HG03159 (cell line): ENCODE measurements at regions not wholly inside any gene's neighbourhood (a gene's known extent, or its start where the extent isn't known, plus 50 kb on each side); places are given as distances from the start of the nearest gene placed in this dataset.

Experiments used
- ATAC-seq: cut with Tn5 transposase; IDR thresholded peaks from one replicate; pipeline ENCODE4 v1.9.1; 2021; ENCODE audit warnings: mild to moderate bottlenecking, moderate library complexity; ENCODE audit not compliant: unreplicated experiment

DNA sequence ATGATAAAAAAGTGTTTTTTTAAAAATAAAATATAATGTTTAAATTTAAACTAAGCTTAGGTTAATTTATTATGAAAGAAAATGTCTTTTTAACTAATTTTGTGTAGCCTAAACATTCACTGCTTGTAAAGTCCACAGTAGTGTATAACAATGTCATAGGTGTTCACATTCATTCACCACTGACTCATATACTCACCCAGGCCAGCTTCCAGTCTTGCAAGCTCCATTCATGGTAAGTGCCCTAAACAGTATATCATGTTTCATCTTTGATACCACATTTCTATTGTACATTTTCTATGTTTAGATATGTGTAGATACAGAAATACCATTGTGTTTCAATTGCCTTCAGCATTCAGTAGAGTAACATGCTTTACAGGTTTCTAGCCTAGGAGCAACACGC, 530.3 kb downstream of the EPHA5 start:
- no peak for ATAC-seq

DNA sequence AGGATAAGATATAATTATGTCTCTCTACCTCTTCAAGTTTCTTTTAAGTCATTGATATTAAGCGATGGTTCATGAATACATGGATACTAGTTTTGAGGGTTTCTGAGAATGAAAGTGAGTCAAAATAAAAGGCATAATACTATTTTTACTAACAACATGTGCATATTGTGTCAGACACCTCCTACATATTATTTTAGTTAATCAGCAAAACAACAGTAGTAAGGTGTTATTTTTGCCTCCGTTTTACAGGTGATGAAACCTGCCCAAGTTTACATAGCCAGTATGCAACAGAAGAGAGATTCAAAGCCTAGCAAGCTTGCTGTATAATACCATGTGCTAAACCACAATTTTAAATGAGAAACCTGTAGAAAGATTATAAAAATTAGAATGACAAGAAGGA, 544.1 kb downstream of the EPHA5 start:
- no peak for ATAC-seq

GRCh38 chr4:65120287-65120686, 550.0 kb downstream of the EPHA5 start:
- no peak for ATAC-seq

DNA sequence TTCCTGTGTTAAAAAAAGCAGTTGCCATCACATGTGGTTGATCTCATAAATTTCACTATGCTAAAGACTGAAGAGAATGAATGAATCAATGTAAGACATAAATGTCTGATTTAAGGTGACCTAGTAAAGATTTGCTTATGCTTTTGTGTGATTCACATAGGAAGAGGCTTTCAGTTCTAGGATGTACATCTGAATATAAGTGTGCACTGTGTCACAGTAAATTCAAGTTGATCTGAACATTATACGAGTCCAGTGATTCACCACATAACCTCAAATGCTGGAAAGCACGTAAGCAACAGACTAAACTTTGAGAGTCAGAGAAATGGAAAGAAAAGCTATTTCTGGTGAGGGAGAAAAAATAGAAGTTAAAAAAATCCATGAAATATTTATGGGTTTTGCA, 567.9 kb downstream of the EPHA5 start:
- no peak for ATAC-seq

DNA sequence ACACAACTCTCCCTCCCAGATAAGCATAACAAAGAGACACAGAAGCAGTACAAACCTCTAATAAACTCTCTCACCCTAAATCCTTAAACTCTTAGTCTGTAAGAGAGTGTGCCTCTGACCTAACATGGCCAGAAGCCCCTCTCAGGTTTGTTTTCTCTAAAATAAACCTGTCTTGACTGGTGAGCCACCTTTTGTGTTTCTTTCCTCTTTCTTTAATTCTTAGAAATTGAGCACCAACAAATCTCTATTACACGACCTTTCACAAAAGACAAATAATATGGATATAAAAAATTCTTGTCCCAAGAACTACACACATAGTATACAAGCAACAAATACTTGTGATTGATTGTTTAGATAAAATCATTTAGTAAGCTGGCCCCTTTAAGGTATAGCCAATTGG, 573.7 kb downstream of the EPHA5 start:
- no peak for ATAC-seq

DNA sequence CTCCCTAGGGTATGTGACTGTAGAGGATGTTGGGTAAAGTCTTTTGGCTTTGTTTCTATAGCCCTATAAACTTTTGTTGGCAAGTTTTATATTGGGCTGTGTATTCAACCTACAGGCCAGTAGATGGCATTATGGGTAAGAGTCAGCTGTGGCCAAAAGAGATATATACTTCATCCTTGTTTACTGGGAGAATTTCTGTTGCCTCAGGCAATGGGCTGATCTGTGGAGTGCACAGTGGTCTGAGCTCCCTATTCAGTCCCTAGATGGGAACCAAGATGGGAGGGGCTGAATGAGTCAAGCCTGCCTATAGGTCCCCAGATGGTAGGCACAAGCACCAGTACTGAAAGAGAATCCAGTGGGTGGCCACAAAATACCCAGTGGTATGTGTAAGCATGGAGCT, 580.6 kb downstream of the EPHA5 start:
- ATAC-seq: no peak

- ATAC-seq: no peak
Observed at GRCh38 chr4:65083076-65083475, 587.2 kb downstream of the EPHA5 start.

DNA sequence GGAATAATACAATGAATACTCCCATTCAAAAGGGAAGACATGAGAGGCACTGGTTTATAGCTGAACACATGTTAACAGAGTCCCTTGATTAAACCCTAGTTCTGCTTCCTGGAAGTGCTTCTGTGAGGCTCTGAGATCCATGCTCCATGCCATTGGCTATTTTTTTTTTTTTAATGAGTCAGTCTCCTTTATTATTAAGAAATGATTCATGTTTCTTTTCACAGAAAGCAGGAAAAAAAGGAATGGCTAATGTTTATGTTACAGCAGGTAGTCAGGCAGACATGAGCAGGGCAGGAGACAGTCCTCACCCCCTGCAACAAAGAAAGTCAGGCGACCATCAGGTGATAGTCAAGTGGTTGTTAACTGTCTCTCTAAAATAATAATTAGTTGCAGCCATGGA, 598.7 kb downstream of the EPHA5 start:
- ATAC-seq: no peak

DNA sequence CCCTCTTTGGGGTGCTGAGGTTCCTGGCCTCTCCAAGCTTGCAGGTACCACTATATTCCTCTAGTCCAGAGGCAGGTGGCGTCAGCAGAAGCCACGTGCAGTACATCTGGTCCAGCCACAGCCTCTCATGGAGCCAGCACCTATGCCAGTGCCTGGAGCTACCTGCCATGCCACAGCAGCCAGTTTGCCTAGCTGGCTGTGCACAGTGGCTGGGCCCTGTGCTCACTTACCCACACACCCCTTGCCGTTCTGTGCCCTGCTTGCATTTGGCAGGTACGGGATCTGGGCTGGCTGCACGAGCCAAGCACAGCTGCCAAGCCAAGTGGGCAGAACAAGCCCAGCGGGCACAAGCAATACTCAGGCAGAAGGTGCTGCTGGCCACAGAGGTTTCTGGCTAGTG, 601.1 kb downstream of the EPHA5 start:
- ATAC-seq: no peak

- no peak for ATAC-seq
Observed at GRCh38 chr4:65066106-65066505, 604.2 kb downstream of the EPHA5 start.

- no peak for ATAC-seq
Observed at GRCh38 chr4:65063601-65064000, 606.7 kb downstream of the EPHA5 start.

DNA sequence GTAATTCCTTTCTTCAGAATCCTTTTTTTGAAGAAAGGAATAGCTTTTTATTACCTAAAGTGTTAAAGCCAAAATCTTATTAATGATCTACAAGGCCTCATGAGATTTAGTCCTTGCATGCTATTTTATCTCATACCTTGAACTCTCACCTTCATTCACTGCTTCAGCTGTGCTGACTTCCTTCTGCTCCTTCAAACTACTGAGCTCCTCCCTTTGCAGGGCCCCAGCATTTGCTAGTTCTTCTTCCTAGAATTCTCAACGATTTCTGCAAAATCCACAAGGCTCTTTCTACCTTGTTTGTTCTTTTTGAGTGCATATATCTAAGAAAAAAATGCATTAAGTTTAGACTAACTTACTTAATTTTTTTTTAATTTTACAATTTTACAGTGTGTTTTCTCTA, 619.5 kb downstream of the EPHA5 start:
- no peak for ATAC-seq

- ATAC-seq: no peak
Observed at GRCh38 chr4:65046192-65047133, 623.8 kb downstream of the EPHA5 start.

- ATAC-seq: no peak
Observed at GRCh38 chr4:65033899-65034298, 624.6 kb upstream of the TECRL start.

DNA sequence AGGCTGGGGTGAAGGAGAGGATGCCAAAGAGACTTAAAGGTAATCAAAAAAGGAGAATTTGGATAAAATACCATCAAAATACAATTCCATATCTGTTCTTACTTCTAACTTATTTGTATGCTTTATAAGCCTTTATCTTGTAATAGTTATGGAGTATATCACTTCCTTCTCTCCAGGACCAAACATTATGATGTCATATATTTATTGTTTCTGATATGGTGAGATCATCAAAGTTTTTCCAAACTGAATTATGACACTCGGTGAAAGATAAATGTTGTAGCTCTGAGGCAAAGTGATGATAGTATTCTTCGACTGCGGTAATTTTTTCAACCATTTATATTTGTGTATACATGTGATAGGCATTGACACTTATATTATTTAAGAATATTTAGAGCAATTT, 619.3 kb upstream of the TECRL start:
- no peak for ATAC-seq

DNA sequence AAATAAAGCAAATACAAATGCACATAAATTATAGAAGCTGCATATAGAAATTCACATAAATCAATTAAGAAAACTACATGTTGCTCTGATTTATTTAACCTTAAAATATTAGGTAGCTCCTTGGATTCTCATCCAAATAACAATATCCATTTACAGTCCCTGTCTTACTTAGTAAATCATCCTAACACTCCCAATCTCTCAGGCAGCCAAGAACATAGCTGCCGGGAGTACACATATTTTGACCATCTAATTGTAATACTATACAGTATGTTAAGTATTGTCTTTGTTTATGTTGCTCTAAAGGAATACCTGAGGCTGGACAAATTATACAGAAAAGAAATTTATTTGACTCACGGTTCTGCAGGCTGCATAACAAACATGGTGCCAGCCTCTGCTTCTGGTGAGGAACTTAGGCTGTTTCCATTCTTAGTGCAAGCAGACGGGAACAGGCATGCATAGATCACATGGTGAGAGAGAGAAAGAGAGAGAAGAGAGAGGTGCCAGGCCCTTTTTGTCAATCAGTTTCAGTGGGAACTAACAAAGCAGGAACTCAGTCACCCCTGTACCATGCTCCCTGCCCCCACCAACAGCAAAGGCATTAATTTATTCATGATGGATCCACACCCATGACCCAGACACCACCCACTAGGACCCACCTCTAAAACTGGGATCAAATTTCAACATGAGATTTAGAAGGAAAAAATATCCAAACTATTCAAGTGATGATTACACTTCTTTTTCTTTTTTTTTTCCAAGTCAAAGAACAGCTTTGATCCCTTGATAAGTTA, 614.8 kb upstream of the TECRL start:
- no peak for ATAC-seq

DNA sequence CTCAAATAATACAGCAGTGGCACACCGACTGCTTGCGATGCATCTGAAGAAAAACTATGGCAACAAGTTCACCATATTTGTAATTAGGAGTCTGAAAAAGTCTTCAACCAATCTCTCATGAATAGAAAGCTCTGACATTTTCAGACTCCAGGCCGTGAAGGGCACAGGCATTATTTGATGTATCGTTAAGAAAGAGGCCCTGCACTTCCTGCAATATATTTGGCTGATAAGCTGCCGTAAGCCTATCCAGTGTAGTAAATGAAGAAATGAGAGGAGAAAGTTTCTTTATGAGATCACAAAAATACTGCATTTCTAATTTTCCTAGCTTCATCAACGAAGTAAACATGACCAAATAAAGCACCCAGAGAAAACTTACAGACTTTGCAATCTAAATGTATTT, 613.8 kb upstream of the TECRL start:
- no peak for ATAC-seq

- ATAC-seq: no peak
Observed at GRCh38 chr4:65021737-65022136, 612.5 kb upstream of the TECRL start.

DNA sequence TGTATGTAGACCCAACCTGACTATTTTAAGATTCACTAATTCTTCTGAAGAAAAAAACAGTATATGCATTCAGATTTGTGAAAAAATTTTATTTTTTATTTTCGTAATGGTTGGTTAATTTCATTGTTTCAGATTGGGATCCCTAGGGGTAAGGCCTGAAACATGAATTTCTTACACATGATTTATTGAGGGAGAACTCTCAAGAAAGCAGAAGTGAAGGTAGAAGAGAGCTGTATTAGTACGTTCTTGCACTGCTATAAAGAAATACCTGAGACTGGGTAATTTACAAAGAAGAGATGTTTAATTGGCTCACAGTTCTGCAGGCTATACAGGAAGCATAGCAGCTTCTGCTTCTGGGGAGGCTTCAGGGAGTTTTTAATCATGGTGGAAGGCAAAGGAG, 611.9 kb upstream of the TECRL start:
- ATAC-seq: no peak

DNA sequence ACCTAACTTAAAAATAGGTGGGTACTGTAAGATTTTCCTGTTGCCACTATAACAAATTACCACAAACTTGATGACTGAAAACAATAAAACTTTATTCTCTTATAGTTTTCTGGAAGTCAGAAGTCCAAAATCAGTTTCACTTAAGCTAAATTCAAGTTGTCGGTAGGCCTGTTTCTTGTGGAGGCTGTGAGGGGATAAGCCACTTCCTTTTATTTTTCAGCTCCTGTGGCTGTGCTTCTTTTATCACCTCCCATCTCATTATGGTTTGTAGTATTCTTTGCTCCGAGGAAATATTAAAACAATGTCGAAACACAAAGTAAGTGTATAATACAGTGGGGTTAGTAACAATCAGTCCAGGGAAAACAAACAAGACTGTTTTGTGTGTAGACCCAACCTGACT, 610.5 kb upstream of the TECRL start:
- no peak for ATAC-seq

GRCh38 chr4:65018313-65018712, 609.1 kb upstream of the TECRL start:
- ATAC-seq: no peak

DNA sequence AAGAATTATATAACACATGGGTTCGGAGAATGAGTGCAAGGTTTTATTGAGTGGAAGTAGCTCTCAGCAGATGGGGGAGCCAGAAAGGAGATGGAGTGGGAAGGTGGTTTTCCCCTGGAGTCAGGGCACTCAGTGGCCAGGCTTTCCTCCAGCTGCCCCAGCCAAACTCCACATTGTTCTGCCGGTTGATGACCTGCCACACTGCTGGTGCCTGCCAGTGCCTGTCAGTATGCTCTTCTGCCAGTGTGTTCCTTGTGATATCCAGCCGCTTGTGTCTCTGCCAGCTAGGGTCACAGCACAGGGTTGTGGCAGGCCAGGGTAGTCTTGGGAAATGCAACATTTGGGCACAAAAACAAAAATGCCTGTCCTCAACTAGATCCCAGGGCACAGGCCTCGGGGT, 604.8 kb upstream of the TECRL start:
- ATAC-seq: no peak
